Glomerular visceral epithelial cell (primary cell): ENCODE measurements at regions not wholly inside any gene's neighbourhood (a gene's known extent, or its start where the extent isn't known, plus 50 kb on each side); places are given as distances from the start of the nearest gene placed in this dataset.

Experiments used
- DNase-seq: peaks from one replicate; pipeline ENCODE4 v3.0.0-alpha.2; 2016; ENCODE audit errors: extremely low spot score

GRCh38 chr22:42180349-42180842 is 49.8 kb upstream of the CYP2D6 start:
- DNase-seq, result peak; percentile 66
